ENCODE measurements at regions not wholly inside any gene's neighbourhood (a gene's known extent, or its start where the extent isn't known, plus 50 kb on each side); places are given as distances from the start of the nearest gene placed in this dataset.
"Not testable (repeated sequence)": the region's sequence is repeated elsewhere in the genome, so short reads cannot be mapped to it uniquely, and the experiment has no call there.

GRCh38 chr6:82783587-82784236 is 281.9 kb downstream of the UBE3D start:
- DNase-seq (ENCODE audit: low spot score), result no peak
- FAIRE-seq, result no peak

- DNase-seq (ENCODE audit: low spot score), result no peak
- no peak for FAIRE-seq
These were observed 280.4 kb downstream of the UBE3D start for GRCh38 chr6:82785206-82785605.

GRCh38 chr6:82786248-82786647 is 279.4 kb downstream of the UBE3D start:
- DNase-seq (ENCODE audit: low spot score) (no peak), FAIRE-seq (no peak)

- no peak for DNase-seq (ENCODE audit: low spot score)
- no peak for FAIRE-seq
These were observed 269.7 kb downstream of the UBE3D start for GRCh38 chr6:82795940-82796339.

DNA sequence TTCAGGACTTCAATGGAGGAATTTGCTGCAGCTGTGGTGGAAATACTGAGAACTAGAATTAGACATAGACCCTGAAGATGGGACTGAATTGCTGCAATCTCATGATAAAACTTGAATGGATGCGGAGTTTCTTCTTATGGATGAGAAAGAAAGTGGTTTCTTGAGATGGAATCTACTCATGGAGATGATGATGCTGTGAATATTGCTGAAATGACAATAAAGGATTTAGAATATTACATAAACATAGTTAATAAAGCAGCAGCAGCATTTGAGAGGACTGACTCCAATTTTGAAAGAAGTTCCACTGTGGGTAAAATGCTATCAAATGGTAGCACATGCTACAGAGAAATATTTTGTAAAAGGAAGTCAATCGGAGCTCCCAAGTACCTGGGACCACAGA is 264.6 kb downstream of the UBE3D start:
- no peak for FAIRE-seq
- DNase-seq (ENCODE audit: low spot score), result no peak

DNA sequence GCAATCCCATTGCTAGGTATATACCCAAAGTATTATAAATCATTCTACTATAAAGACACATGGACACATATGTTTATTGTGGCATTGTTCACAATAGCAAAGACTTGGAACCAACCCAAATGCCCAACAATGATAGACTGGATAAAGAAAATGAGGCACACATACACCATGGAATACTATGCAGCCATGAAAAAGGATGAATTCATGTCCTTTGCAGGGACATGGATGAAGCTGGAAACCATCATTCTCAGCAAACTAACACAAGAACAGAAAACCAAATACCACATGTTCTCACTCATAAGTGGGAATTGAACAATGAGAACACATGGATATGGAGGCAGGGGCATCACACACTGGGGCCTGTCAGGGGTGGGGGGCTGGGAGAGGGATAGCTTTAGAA is 249.4 kb downstream of the UBE3D start:
- not testable (repeated sequence) for FAIRE-seq; DNase-seq (ENCODE audit: low spot score)

DNA sequence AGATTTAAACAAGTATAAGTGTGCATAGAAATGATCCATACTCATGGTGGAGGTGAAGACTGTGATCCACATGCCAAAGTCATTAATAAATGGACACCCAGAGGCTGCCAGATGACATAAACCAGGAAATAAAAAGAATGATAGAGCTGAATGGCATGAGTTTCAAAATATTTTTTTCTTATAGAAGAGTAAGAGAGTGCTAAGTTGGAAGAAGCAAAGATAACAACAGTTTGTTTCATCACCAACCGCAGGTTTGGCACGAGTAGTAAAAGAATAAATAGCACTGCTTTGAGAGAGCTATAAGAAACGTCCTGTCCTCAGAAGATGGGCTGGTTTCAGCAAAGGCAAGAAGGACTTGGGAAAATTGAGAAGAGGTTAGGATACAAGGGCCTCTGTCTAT is 246.9 kb downstream of the UBE3D start:
- FAIRE-seq (no peak), DNase-seq (ENCODE audit: low spot score) (no peak)

GRCh38 chr6:82823361-82823760 is 242.3 kb downstream of the UBE3D start:
- DNase-seq (ENCODE audit: low spot score), result no peak
- no peak for FAIRE-seq

DNA sequence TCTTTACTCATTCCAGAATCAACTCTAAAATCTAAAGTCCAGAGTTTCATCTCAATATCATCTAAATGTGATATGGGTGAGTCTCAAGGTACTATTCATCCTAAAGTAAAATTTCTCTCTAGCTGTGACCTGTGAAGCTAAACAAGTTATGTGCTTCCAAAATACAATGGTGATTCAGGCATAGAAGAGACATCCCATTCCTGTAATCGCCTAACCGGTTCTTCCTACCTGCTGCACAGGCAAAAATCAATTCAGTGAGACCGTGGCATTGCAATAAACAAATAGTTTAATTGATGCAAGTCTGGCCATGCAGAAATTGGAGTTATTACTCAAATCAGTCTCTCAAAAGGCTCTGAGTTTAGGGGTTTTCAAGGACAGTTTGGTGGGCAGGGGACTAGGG is 232.8 kb downstream of the UBE3D start:
- DNase-seq (ENCODE audit: low spot score) (no peak), FAIRE-seq (no peak)

- DNase-seq (ENCODE audit: low spot score) (no peak), FAIRE-seq (no peak)
These were observed 232.2 kb downstream of the UBE3D start for GRCh38 chr6:82833481-82833880.

- FAIRE-seq, result no peak
- no peak for DNase-seq (ENCODE audit: low spot score)
These were observed 229.5 kb downstream of the UBE3D start for GRCh38 chr6:82836022-82836575.

DNA sequence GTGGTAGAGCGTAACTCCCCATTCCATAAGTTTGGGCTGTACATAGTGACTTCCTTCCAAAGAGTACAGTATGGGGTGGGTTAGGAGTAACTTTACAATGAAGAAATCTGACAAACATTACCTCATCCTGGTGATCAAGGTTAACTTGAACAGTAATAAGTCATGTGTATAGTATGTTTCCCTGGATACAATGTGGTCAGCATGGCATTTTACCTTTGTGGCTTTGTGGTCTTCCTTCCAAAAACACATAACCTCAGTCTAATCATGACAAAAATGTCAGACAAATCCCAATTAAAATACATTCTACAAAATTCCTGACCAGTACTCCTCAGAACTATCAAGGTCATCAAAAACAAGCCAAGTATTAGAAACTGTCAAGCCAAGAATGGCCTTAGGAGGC is 225.1 kb downstream of the UBE3D start:
- FAIRE-seq (peak; percentile 89), DNase-seq (ENCODE audit: low spot score) (peak; percentile 83)

DNA sequence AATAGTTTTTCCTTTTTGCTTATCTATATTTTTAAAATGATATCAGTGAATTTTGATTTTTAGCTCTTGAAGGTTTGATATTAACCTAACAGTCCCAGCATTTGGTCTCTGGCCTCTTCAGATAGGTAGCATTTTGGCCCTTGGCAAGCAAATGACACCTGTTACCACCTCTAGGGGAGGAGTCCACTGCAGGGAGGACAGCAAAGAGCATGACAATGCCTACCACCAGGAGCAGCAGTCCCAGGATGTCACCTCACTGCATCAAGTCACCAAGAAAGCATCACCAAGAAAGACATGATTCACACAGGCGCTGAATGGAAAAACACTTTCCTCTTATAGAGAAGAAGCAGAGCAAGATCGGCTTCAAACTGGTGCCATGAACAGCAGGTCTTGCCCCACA is 224.3 kb downstream of the UBE3D start:
- FAIRE-seq (no peak), DNase-seq (ENCODE audit: low spot score) (peak; percentile 24)

Measured in RCC 7860 (cell line).